ENCODE measurements at regions not wholly inside any gene's neighbourhood (a gene's known extent, or its start where the extent isn't known, plus 50 kb on each side); places are given as distances from the start of the nearest gene placed in this dataset.

DNA sequence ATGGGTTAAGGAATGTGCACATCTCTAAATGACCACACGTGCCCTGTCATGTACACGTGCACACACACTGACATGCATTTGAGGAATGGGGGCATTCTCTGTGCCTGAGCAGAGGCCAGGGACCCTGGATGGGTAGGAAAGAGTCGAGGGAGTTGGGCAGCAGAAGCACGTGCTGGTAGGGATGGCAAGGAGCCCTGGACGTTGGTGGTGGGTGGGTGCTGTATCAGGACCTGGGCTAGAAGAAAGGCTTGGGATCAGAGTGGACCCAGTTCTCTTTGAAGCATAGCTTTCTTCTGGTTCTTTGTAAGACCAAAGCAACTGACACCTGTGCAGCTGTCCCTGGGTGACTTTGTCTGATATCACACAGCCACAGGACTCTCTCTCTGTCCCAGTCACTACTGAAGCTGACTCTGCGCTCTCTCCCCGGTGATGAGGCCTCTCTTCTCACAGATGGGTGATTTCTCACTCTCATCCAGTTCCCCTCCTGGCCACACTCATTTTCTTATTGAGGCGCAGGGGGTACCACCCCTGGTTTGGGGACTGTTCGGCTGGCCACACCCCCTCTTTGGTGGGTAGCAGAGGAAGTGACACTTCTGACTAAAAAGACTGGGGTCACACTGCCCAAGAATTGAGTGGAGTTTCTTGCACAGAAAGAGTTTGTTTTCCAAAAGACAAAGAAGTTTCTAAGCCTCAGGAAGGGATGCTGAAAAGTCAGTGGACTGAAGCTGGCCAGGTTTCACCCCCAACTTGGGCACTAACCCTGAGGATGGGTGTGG lies 171.7 kb upstream of the RTL1 start:
- TF ChIP-seq POLR2A (IDR thresholded peaks at IDR 0.05; ENCODE audit: low read depth, low read length) (no peak), NFE2L2 (IDR thresholded peaks at IDR 0.05; ENCODE audit: low read depth, low read length) (no peak), SMC3 (IDR thresholded peaks at IDR 0.05; ENCODE audit: low read depth, low read length) (no peak), RFX5 (IDR thresholded peaks at IDR 0.05; ENCODE audit: low read depth, low read length) (no peak), RCOR1 (IDR thresholded peaks at IDR 0.05; ENCODE audit: insufficient replicate concordance, low read length) (no peak), MAZ (IDR thresholded peaks at IDR 0.05; ENCODE audit: borderline replicate concordance, low read depth, low read length) (no peak), CHD1 (IDR thresholded peaks at IDR 0.05; ENCODE audit: low read depth, low read length) (no peak), RAD21 (IDR thresholded peaks at IDR 0.05; ENCODE audit: low read length) (no peak), MXI1 (IDR thresholded peaks at IDR 0.05; ENCODE audit: borderline replicate concordance, low read depth, low read length) (no peak), BHLHE40 (IDR thresholded peaks at IDR 0.05; ENCODE audit: low read depth, low read length) (no peak), USF2 (IDR thresholded peaks at IDR 0.05; ENCODE audit: low read depth, low read length) (no peak)
- TF ChIP-seq, protein P1, sequence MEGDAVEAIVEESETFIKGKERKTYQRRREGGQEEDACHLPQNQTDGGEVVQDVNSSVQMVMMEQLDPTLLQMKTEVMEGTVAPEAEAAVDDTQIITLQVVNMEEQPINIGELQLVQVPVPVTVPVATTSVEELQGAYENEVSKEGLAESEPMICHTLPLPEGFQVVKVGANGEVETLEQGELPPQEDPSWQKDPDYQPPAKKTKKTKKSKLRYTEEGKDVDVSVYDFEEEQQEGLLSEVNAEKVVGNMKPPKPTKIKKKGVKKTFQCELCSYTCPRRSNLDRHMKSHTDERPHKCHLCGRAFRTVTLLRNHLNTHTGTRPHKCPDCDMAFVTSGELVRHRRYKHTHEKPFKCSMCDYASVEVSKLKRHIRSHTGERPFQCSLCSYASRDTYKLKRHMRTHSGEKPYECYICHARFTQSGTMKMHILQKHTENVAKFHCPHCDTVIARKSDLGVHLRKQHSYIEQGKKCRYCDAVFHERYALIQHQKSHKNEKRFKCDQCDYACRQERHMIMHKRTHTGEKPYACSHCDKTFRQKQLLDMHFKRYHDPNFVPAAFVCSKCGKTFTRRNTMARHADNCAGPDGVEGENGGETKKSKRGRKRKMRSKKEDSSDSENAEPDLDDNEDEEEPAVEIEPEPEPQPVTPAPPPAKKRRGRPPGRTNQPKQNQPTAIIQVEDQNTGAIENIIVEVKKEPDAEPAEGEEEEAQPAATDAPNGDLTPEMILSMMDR (conservative IDR thresholded peaks at IDR 0.05; ENCODE audit: low read depth, low read length) = no peak
